HCT116 (cell line): ENCODE measurements at regions not wholly inside any gene's neighbourhood (a gene's known extent, or its start where the extent isn't known, plus 50 kb on each side); places are given as distances from the start of the nearest gene placed in this dataset.

Experiments
- ATAC-seq: fragments of 200-7000 bp; cut with Tn5 transposase; 2 replicates; pipeline ENCODE4 v1.9.1; 2020; ENCODE audit warnings: mild to moderate bottlenecking, moderate library complexity
- BruUV-seq: library from RNA; stranded (reverse); fragments of 400-500 nt; replicated peaks from 2 replicates; lab custom pipeline; 2021; lab: Mats Ljungman, UMichigan
- CTCF ChIA-PET: fragments of 300-600 bp; sonication (Branson Sonifier 250); formaldehyde crosslinking; loops from one replicate; lab custom pipeline; 2021; ENCODE audit warnings: antibody characterized with exemption; lab: Charles Lee
- POLR2A ChIA-PET: fragments of 300-600, 350-600 bp; sonication (Branson Sonifier 250); formaldehyde crosslinking; loops from one replicate; lab custom pipeline; 2021; ENCODE audit warnings: antibody characterized with exemption; lab: Charles Lee
- RAD21 ChIA-PET, 2 experiments: fragments of 300-600 bp; sonication (Branson Sonifier 250); formaldehyde crosslinking; loops; one replicate each; lab custom pipeline; 2023; ENCODE audit warnings: low total read pairs in 2 of 2; ENCODE audit not compliant: uncharacterized antibody in 2 of 2, unreplicated experiment in 2 of 2, low non-redundant PET in 1 of 2; lab: Charles Lee
- DNase-seq: peaks from one replicate; pipeline ENCODE4 v3.0.0-alpha.2; 2010; ENCODE audit warnings: low read depth, low spot score
- H2AFZ ChIP-seq: fragments of 200-600 bp; shearing (Covaris generic), sonication (generic); 2 replicates; pipeline ENCODE4 v1.6.1; 2017; ENCODE audit warnings: low read depth, mixed run types, mixed read lengths, antibody characterized with exemption, low read length; ENCODE audit not compliant: poor library complexity, severe bottlenecking
- H3K27ac ChIP-seq: 2 replicates; pipeline ENCODE4 v1.5.1; 2012; ENCODE audit warnings: low read depth, low read length
- H3K27me3 ChIP-seq: fragments of 200-600 bp; sonication (generic); 2 replicates; pipeline ENCODE4 v1.6.1; 2016; ENCODE audit warnings: mixed run types, low read length, mixed read lengths; ENCODE audit not compliant: insufficient read depth
- H3K36me3 ChIP-seq, 2 experiments: fragments of 200-500 bp in 1 of 2; fragments of 200-600 bp in 1 of 2; sonication (Bioruptor generic) in 1 of 2; sonication (generic) in 1 of 2; 2 replicates each; pipeline versions ENCODE4 v1.5.1 to v1.6.1; 2014 to 2016; ENCODE audit warnings: low read length in 2 of 2, inconsistent platforms in 1 of 2, mixed read lengths in 1 of 2, mixed run types in 1 of 2; ENCODE audit not compliant: insufficient read depth in 2 of 2, control insufficient read depth in 1 of 2
- H3K4me1 ChIP-seq, 2 experiments: fragments of 200-600 bp in 1 of 2; sonication (generic) in 1 of 2; 2 replicates each; pipeline versions ENCODE4 v1.5.1 to v1.6.1; 2012 to 2017; ENCODE audit warnings: low read length in 2 of 2, inconsistent platforms in 1 of 2, mild to moderate bottlenecking in 1 of 2, mixed read lengths in 1 of 2, mixed run types in 1 of 2, moderate library complexity in 1 of 2; ENCODE audit not compliant: insufficient read depth in 2 of 2, control insufficient read depth in 1 of 2
- H3K4me2 ChIP-seq: fragments of 200-600 bp; sonication (generic); 2 replicates; pipeline ENCODE4 v1.6.1; 2017; ENCODE audit warnings: mixed run types, low read length, mixed read lengths
- H3K4me3 ChIP-seq, 2 experiments: fragments of 200-600 bp in 1 of 2; sonication (generic) in 1 of 2; replicated peaks in 1 of 2; 2 replicates each; pipeline ENCODE4 v1.5.1; 2011 to 2016; ENCODE audit warnings: low read length in 2 of 2, control low read depth in 1 of 2, low read depth in 1 of 2, mild to moderate bottlenecking in 1 of 2, mixed read lengths in 1 of 2, mixed run types in 1 of 2
- H3K79me2 ChIP-seq: fragments of 200-600 bp; sonication (generic); 2 replicates; pipeline ENCODE4 v1.6.1; 2017; ENCODE audit warnings: mild to moderate bottlenecking, mixed run types, low read length, moderate library complexity, mixed read lengths; ENCODE audit not compliant: insufficient read depth
- H3K9ac ChIP-seq: fragments of 200-600 bp; sonication (generic); 2 replicates; pipeline ENCODE4 v1.6.1; 2016; ENCODE audit warnings: low read length, mixed read lengths
- H3K9me2 ChIP-seq: fragments of 200-600 bp; sonication (generic), shearing (Covaris generic); 2 replicates; pipeline ENCODE4 v1.6.1; 2017; ENCODE audit warnings: mixed run types, mild to moderate bottlenecking, moderate library complexity; ENCODE audit not compliant: insufficient read depth
- H3K9me3 ChIP-seq, 2 experiments: fragments of 200-500 bp in 1 of 2; fragments of 200-600 bp in 1 of 2; sonication (Bioruptor generic) in 1 of 2; sonication (generic) in 1 of 2; 2 replicates each; pipeline ENCODE4 v1.6.1; 2014 to 2017; ENCODE audit warnings: low read length in 2 of 2, mixed read lengths in 2 of 2, inconsistent platforms in 1 of 2, low read depth in 1 of 2, mild to moderate bottlenecking in 1 of 2, mixed run types in 1 of 2, moderate library complexity in 1 of 2; ENCODE audit not compliant: control insufficient read depth in 1 of 2, insufficient read depth in 1 of 2
- H4K20me1 ChIP-seq: fragments of 200-600 bp; sonication (generic), shearing (Covaris generic); 2 replicates; pipeline ENCODE4 v1.6.1; 2017; ENCODE audit warnings: mixed run types, mild to moderate bottlenecking, moderate library complexity; ENCODE audit not compliant: insufficient read depth
- CEBPB ChIP-seq: IDR thresholded peaks from 2 replicates; pipeline ENCODE4 v1.6.1; 2012; ENCODE audit warnings: low read depth
- EGR1 ChIP-seq: IDR thresholded peaks from 2 replicates; pipeline ENCODE4 v1.6.1; 2012; ENCODE audit warnings: low read depth
- ELF1 ChIP-seq: IDR thresholded peaks from 2 replicates; pipeline ENCODE4 v1.6.1; 2012; ENCODE audit warnings: low read depth, borderline replicate concordance
- EZH2 ChIP-seq: fragments of 200-600 bp; sonication (generic); IDR thresholded peaks from 2 replicates; pipeline ENCODE4 v1.6.1; 2017; ENCODE audit warnings: antibody characterized with exemption, mixed run types
- EZH2phosphoT487 ChIP-seq: fragments of 200-600 bp; IDR thresholded peaks from 2 replicates; pipeline ENCODE4 v1.6.1; 2018; ENCODE audit warnings: antibody characterized with exemption, borderline replicate concordance
- MAX ChIP-seq: IDR thresholded peaks from 2 replicates; pipeline ENCODE4 v1.6.1; 2012
- POLR2A ChIP-seq: IDR thresholded peaks from 2 replicates; pipeline ENCODE4 v1.7.0; 2011; ENCODE audit warnings: borderline replicate concordance; ENCODE audit not compliant: insufficient read depth, insufficient read length; ENCODE audit errors: extremely low read depth
- REST ChIP-seq: IDR thresholded peaks from 2 replicates; pipeline ENCODE4 v1.6.1; 2012; ENCODE audit warnings: low read depth
- SIN3A ChIP-seq: IDR thresholded peaks from 2 replicates; pipeline ENCODE4 v1.6.1; 2012; ENCODE audit warnings: low read depth
- SP1 ChIP-seq: IDR thresholded peaks from 2 replicates; pipeline ENCODE4 v1.6.1; 2012; ENCODE audit warnings: low read depth
- TCF7L2 ChIP-seq: IDR thresholded peaks from 2 replicates; pipeline ENCODE4 v1.7.0; 2011; ENCODE audit warnings: borderline replicate concordance, inconsistent platforms; ENCODE audit not compliant: insufficient read depth, insufficient read length; ENCODE audit errors: extremely low read depth
- YY1 ChIP-seq: IDR thresholded peaks from 2 replicates; pipeline ENCODE4 v1.6.1; 2011; ENCODE audit warnings: low read length, low read depth, moderate library complexity, mild to moderate bottlenecking; ENCODE audit not compliant: insufficient replicate concordance; ENCODE audit errors: extremely low read depth
- ZBTB33 ChIP-seq: IDR thresholded peaks from 2 replicates; pipeline ENCODE4 v1.6.1; 2011; ENCODE audit warnings: mild to moderate bottlenecking, low read length, moderate library complexity; ENCODE audit not compliant: insufficient replicate concordance; ENCODE audit errors: extremely low read depth
- intact Hi-C: fragments of 100-400 bp; cut with micrococcal nuclease; formaldehyde crosslinking; loops from 2 replicates; pipeline ENCODE4 v1.10.0; 2022

GRCh38 chr12:116474331-116474730, 84.8 kb upstream of the MAP1LC3B2 start:
- intact Hi-C loops = no loop called here
- no peaks in the 10 kb centered on the region for H3K27me3 ChIP-seq
- H3K4me3 ChIP-seq = no peak overlapping the region
- BruUV-seq = no TSS peak
- peaks cover 3 to 13% of the 10 kb centered on the region in 2 experiments; a peak in 2 of 4 replicates for H3K4me1 ChIP-seq
- TF ChIP-seq EGR1 (no peak), SP1 (no peak), REST (no peak), SIN3A (no peak), ELF1 (no peak), POLR2A (no peak), EZH2 (no peak), ZBTB33 (no peak), YY1 (no peak), CEBPB (no peak), MAX (no peak), TCF7L2 (no peak), EZH2phosphoT487 (no peak)
- no peaks in the 10 kb centered on the region for H4K20me1 ChIP-seq
- ATAC-seq = no peak
- H3K4me2 ChIP-seq = no peak overlapping the region
- no peaks in the 10 kb centered on the region for H3K9me2 ChIP-seq
- H3K27ac ChIP-seq = no peak overlapping the region
- CTCF ChIA-PET = no interaction called here
- H3K36me3 ChIP-seq = no peaks in the 10 kb centered on the region
- H2AFZ ChIP-seq = no peak overlapping the region
- DNase-seq = no peak
- POLR2A ChIA-PET = no interaction called here
- no peaks in the 10 kb centered on the region for H3K79me2 ChIP-seq
- H3K9ac ChIP-seq = no peak overlapping the region
- RAD21 ChIA-PET = no interaction called here
- H3K9me3 ChIP-seq = peaks cover 12 to 21% of the 10 kb centered on the region in 2 experiments; a peak in 2 of 4 replicates
